K562 (cell line): ENCODE measurements at regions not wholly inside any gene's neighbourhood (a gene's known extent, or its start where the extent isn't known, plus 50 kb on each side); places are given as distances from the start of the nearest gene placed in this dataset.

Source experiments
- ATAC-seq: fragments of 200-7000 bp; cut with Tn5 transposase; 3 replicates; pipeline ENCODE4 v1.9.1; 2020; ENCODE audit warnings: moderate library complexity
- BruUV-seq: library from RNA; stranded (reverse); fragments of 400-500 nt; replicated peaks from 2 replicates; lab custom pipeline; 2021; lab: Mats Ljungman, UMichigan
- CTCF ChIA-PET: fragments of 300-600 bp; formaldehyde crosslinking; extraction: SDS; loops from one replicate; lab custom pipeline; 2021; ENCODE audit warnings: low intra/inter-chr PET ratio; lab: Yijun Ruan, JAX
- POLR2A ChIA-PET: fragments of 300-600, 350-650 bp; sonication (Branson Sonifier 250); formaldehyde crosslinking; extraction: SDS; loops from one replicate; lab custom pipeline; 2021; ENCODE audit warnings: antibody characterized with exemption, inconsistent platforms; lab: Yijun Ruan, JAX
- DNase-seq, 4 experiments: peaks; one replicate each; pipeline versions ENCODE4 v3.0.0 to v3.0.0-alpha.2; 2011 to 2018; ENCODE audit warnings: low spot score in 3 of 4, mixed read lengths in 3 of 4; ENCODE audit errors: extremely low read depth in 1 of 4
- FAIRE-seq: peaks from 2 replicates; lab custom pipeline; 2011; peaks lifted over from hg19 to GRCh38; lab: Jason Lieb, UNC
- H2AFZ ChIP-seq: 2 replicates; pipeline ENCODE4 v1.6.0; 2011; ENCODE audit warnings: low read depth, low read length, control low read depth, inconsistent platforms
- H3K27ac ChIP-seq: fragments of 200-600 bp; 3 replicates; pipeline ENCODE4 v1.8.0; 2011; ENCODE audit warnings: low read depth, mild to moderate bottlenecking, control low read depth, inconsistent platforms, low read length, moderate library complexity, mixed read lengths; ENCODE audit errors: extremely low read depth
- H3K27me3 ChIP-seq, 2 experiments: fragments of 300-600 bp in 1 of 2; 2 replicates in 1 of 2; 3 replicates in 1 of 2; pipeline versions ENCODE4 v1.6.0 to v1.8.0; 2011; ENCODE audit warnings: inconsistent platforms in 2 of 2, low read length in 2 of 2, mild to moderate bottlenecking in 1 of 2, mixed read lengths in 1 of 2, moderate library complexity in 1 of 2; ENCODE audit not compliant: control insufficient read depth in 2 of 2, insufficient read depth in 2 of 2
- H3K36me3 ChIP-seq: fragments of 300-600 bp; 3 replicates; pipeline ENCODE4 v1.8.0; 2011; ENCODE audit warnings: mild to moderate bottlenecking, low read length, inconsistent platforms; ENCODE audit not compliant: control insufficient read depth, insufficient read depth
- H3K4me1 ChIP-seq, 2 experiments: fragments of 200-600 bp in 1 of 2; replicated peaks in 1 of 2; 2 replicates in 1 of 2; 3 replicates in 1 of 2; pipeline versions ENCODE4 v1.5.1 to v1.8.0; 2011; ENCODE audit warnings: inconsistent platforms in 2 of 2, low read length in 2 of 2, mild to moderate bottlenecking in 1 of 2, mixed read lengths in 1 of 2, moderate library complexity in 1 of 2; ENCODE audit not compliant: control insufficient read depth in 2 of 2, insufficient read depth in 2 of 2
- H3K4me2 ChIP-seq: 2 replicates; pipeline ENCODE4 v1.6.1; 2011; ENCODE audit warnings: low read length, control low read depth, inconsistent platforms, mixed read lengths; ENCODE audit not compliant: insufficient read depth
- H3K4me3 ChIP-seq: fragments of 200-600 bp; sonication (generic), shearing (Covaris generic); 2 replicates; pipeline ENCODE4 v1.5.1; 2016; ENCODE audit warnings: control low read depth, inconsistent platforms
- H3K79me2 ChIP-seq: fragments of 200-600 bp; 3 replicates; pipeline ENCODE4 v1.8.0; 2011; ENCODE audit warnings: low read length, inconsistent platforms; ENCODE audit not compliant: control insufficient read depth, insufficient read depth
- H3K9ac ChIP-seq, 2 experiments: 2 replicates each; pipeline versions ENCODE4 v1.6.0 to v1.6.1; 2011; ENCODE audit warnings: low read depth in 2 of 2, low read length in 2 of 2, control low read depth in 1 of 2, inconsistent platforms in 1 of 2, mild to moderate bottlenecking in 1 of 2, mixed read lengths in 1 of 2; ENCODE audit not compliant: insufficient read depth in 1 of 2
- H3K9me1 ChIP-seq: one replicate; pipeline ENCODE4 v1.6.0; 2011; ENCODE audit warnings: inconsistent platforms, mild to moderate bottlenecking, low read length, moderate library complexity; ENCODE audit not compliant: control insufficient read depth, insufficient read depth
- H3K9me3 ChIP-seq: replicated peaks from 2 replicates; pipeline ENCODE4 v1.5.1; 2011; ENCODE audit warnings: low read depth, low read length, inconsistent platforms; ENCODE audit not compliant: control insufficient read depth, insufficient read depth
- H4K20me1 ChIP-seq: replicated peaks from 2 replicates; pipeline ENCODE4 v1.6.1; 2011; ENCODE audit warnings: low read length, inconsistent platforms, mixed read lengths; ENCODE audit not compliant: control insufficient read depth, insufficient read depth
- BDP1 ChIP-seq: IDR thresholded peaks from 3 replicates; pipeline ENCODE4 v1.6.1; 2011; ENCODE audit not compliant: insufficient read length, insufficient read depth
- MLLT1 ChIP-seq, 2 experiments: fragments of 450-650 bp; IDR thresholded peaks; 2 replicates each; pipeline ENCODE4 v1.6.1; 2016
- WGBS: fragments of 100-300 bp; shearing (Covaris generic); methylation state at CpG from one replicate; pipeline ENCODE4 v1.1.6; 2016; ENCODE audit warnings: low coverage, mixed read lengths; ENCODE audit not compliant: insufficient coverage; ENCODE audit errors: missing lambda C conversion rate; 5-methylcytosine and 5-hydroxymethylcytosine counted together
- in situ Hi-C: fragments of 300-500 bp; cut with MboI; formaldehyde crosslinking; loops from 4 replicates; pipeline ENCODE4 v1.15.0; 2018; ENCODE audit warnings: inconsistent platforms, mixed read lengths
- intact Hi-C: fragments of 100-400 bp; cut with micrococcal nuclease; formaldehyde crosslinking; loops from 2 replicates; pipeline ENCODE4 v1.14.2; 2022
- TF ChIP-seq, protein P1 (sequence below): sonication (generic); formaldehyde crosslinking; IDR thresholded peaks from 2 replicates; pipeline ENCODE4 v1.8.1; 2023; ENCODE audit warnings: mild to moderate bottlenecking, missing genetic modification reagents

GRCh38 chr6:167711211-167711610 is 115.5 kb upstream of the AFDN start:
- Histone ChIP-seq H3K36me3 (no peaks in the 10 kb centered on the region), H2AFZ (no peak overlapping the region), H3K79me2 (no peaks in the 10 kb centered on the region), H3K9me3 (no peaks in the 10 kb centered on the region), H3K9ac (no peak overlapping the region), H3K27ac (no peak overlapping the region), H3K9me1 (no peaks in the 10 kb centered on the region), H3K4me3 (no peak overlapping the region), H3K27me3 (peaks cover 70 to 80% of the 10 kb centered on the region in 2 experiments), H3K4me1 (peaks cover 0 to 8% of the 10 kb centered on the region in 2 experiments; a peak in 2 of 5 replicates), H3K4me2 (no peak overlapping the region), H4K20me1 (peaks cover 12% of the 10 kb centered on the region)
- FAIRE-seq, result no peak
- POLR2A ChIA-PET, result interaction anchor here (1.3 kb wide), 1 partner anchor 40 kb away, joined by 3 read pairs; no protein-coding TSS in a partner anchor
- DNase-seq, result no peak
- no peak for ATAC-seq
- WGBS, result 16% methylated on average over 8 of the region's 8 CpGs
- in situ Hi-C loops (no loop called here), intact Hi-C loops (no loop called here)
- BruUV-seq, result no TSS peak
- no peak for TF ChIP-seq MLLT1 (IDR thresholded peaks at IDR 0.05)
- no peak for TF ChIP-seq BDP1
- TF ChIP-seq, protein P1, sequence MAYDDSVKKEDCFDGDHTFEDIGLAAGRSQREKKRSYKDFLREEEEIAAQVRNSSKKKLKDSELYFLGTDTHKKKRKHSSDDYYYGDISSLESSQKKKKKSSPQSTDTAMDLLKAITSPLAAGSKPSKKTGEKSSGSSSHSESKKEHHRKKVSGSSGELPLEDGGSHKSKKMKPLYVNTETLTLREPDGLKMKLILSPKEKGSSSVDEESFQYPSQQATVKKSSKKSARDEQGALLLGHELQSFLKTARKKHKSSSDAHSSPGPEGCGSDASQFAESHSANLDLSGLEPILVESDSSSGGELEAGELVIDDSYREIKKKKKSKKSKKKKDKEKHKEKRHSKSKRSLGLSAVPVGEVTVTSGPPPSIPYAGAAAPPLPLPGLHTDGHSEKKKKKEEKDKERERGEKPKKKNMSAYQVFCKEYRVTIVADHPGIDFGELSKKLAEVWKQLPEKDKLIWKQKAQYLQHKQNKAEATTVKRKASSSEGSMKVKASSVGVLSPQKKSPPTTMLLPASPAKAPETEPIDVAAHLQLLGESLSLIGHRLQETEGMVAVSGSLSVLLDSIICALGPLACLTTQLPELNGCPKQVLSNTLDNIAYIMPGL (CRISPR knock-in tag), result no peak
- CTCF ChIA-PET, result no interaction called here
